WTC11 (cell line): ENCODE measurements at regions not wholly inside any gene's neighbourhood (a gene's known extent, or its start where the extent isn't known, plus 50 kb on each side); places are given as distances from the start of the nearest gene placed in this dataset.

ENCODE experiments used
- ATAC-seq: fragments of 200-7000 bp; cut with Tn5 transposase; 2 replicates; pipeline ENCODE4 v1.10.0; 2021; ENCODE audit warnings: mild to moderate bottlenecking, moderate library complexity
- CTCF ChIA-PET: fragments of 300-600 bp; sonication (Branson Sonifier 250); formaldehyde crosslinking; loops from one replicate; lab custom pipeline; 2021; ENCODE audit warnings: antibody characterized with exemption; lab: Charles Lee
- POLR2A ChIA-PET: fragments of 350-600 bp; sonication (Branson Sonifier 250); formaldehyde crosslinking; loops from one replicate; lab custom pipeline; 2021; ENCODE audit warnings: antibody characterized with exemption; lab: Charles Lee
- DNase-seq: peaks from one replicate; pipeline ENCODE4 v3.0.0; 2021; ENCODE audit warnings: low spot score
- H3K27ac Mint-ChIP-seq: 2 replicates; pipeline ENCODE4 v1.8.0; 2021; ENCODE audit warnings: mixed read lengths
- H3K27me3 Mint-ChIP-seq: 2 replicates; pipeline ENCODE4 v1.8.0; 2021; ENCODE audit warnings: low read depth, mild to moderate bottlenecking, moderate library complexity, mixed read lengths
- H3K36me3 Mint-ChIP-seq: 2 replicates; pipeline ENCODE4 v1.8.0; 2021; ENCODE audit warnings: mixed read lengths
- H3K4me1 Mint-ChIP-seq: 2 replicates; pipeline ENCODE4 v1.8.0; 2022; ENCODE audit warnings: mixed read lengths
- H3K4me3 Mint-ChIP-seq: 2 replicates; pipeline ENCODE4 v1.8.0; 2021; ENCODE audit warnings: mild to moderate bottlenecking, moderate library complexity, mixed read lengths
- H3K9me3 Mint-ChIP-seq: 2 replicates; pipeline ENCODE4 v1.8.0; 2021; ENCODE audit warnings: mixed read lengths
- ATF1 ChIP-seq: sonication (generic); formaldehyde crosslinking; IDR thresholded peaks from 2 replicates; pipeline ENCODE4 v1.8.1; 2023; ENCODE audit warnings: mild to moderate bottlenecking, moderate library complexity, missing genetic modification reagents
- CBFB ChIP-seq: sonication (generic); formaldehyde crosslinking; IDR thresholded peaks from 2 replicates; pipeline ENCODE4 v1.8.1; 2022; ENCODE audit warnings: mild to moderate bottlenecking, low read depth, missing genetic modification reagents
- CREM ChIP-seq: sonication (generic); formaldehyde crosslinking; IDR thresholded peaks from 2 replicates; pipeline ENCODE4 v1.8.1; 2022; ENCODE audit warnings: mild to moderate bottlenecking, missing genetic modification reagents, moderate library complexity
- FOXK1 ChIP-seq: sonication (generic); formaldehyde crosslinking; IDR thresholded peaks from 2 replicates; pipeline ENCODE4 v1.8.0; 2022; ENCODE audit warnings: mild to moderate bottlenecking, moderate library complexity, missing genetic modification reagents
- HMGA2 ChIP-seq: fragments of 250-450 bp; sonication (Bioruptor Pico); IDR thresholded peaks from 2 replicates; pipeline ENCODE4 v1.4.0; 2021; ENCODE audit warnings: mild to moderate bottlenecking, moderate library complexity
- IRF2 ChIP-seq: sonication (generic); formaldehyde crosslinking; IDR thresholded peaks from 2 replicates; pipeline ENCODE4 v1.8.0; 2022; ENCODE audit warnings: low read depth, missing genetic modification reagents, borderline replicate concordance
- NFATC4 ChIP-seq: fragments of 250-450 bp; sonication (Bioruptor Pico); IDR thresholded peaks from 2 replicates; pipeline ENCODE4 v1.9.0; 2021; ENCODE audit warnings: mild to moderate bottlenecking
- NFE2L1 ChIP-seq: sonication (generic); formaldehyde crosslinking; IDR thresholded peaks from 2 replicates; pipeline ENCODE4 v1.8.1; 2023; ENCODE audit warnings: missing genetic modification reagents
- NFYB ChIP-seq: sonication (generic); formaldehyde crosslinking; conservative IDR thresholded peaks from 2 replicates; pipeline ENCODE4 v1.8.0; 2022; ENCODE audit warnings: low read depth, missing genetic modification reagents
- TCF7 ChIP-seq: sonication (generic); formaldehyde crosslinking; IDR thresholded peaks from 2 replicates; pipeline ENCODE4 v1.8.0; 2022; ENCODE audit warnings: mild to moderate bottlenecking, low read depth, missing genetic modification reagents, moderate library complexity
- TEAD4 ChIP-seq: sonication (generic); formaldehyde crosslinking; IDR thresholded peaks from 2 replicates; pipeline ENCODE4 v1.8.0; 2022; ENCODE audit warnings: mild to moderate bottlenecking, missing genetic modification reagents
- TP53 ChIP-seq: sonication (generic); formaldehyde crosslinking; IDR thresholded peaks from 2 replicates; pipeline ENCODE4 v1.8.1; 2023; ENCODE audit warnings: mild to moderate bottlenecking, missing genetic modification reagents
- ZNF219 ChIP-seq: sonication (generic); formaldehyde crosslinking; IDR thresholded peaks from 2 replicates; pipeline ENCODE4 v1.8.0; 2023; ENCODE audit warnings: missing genetic modification reagents, mild to moderate bottlenecking, borderline replicate concordance
- ZNF263 ChIP-seq: sonication (generic); formaldehyde crosslinking; IDR thresholded peaks from 2 replicates; pipeline ENCODE4 v1.8.1; 2022; ENCODE audit warnings: low read depth, mild to moderate bottlenecking, moderate library complexity, missing genetic modification reagents
- ZNF423 ChIP-seq: fragments of 250-450 bp; sonication (Bioruptor Pico); IDR thresholded peaks from 2 replicates; pipeline ENCODE4 v2.1.2; 2022; ENCODE audit warnings: mild to moderate bottlenecking, moderate library complexity
- TF ChIP-seq, protein P1 (sequence below): sonication (generic); formaldehyde crosslinking; IDR thresholded peaks from 2 replicates; pipeline ENCODE4 v1.8.1; 2023; ENCODE audit warnings: mild to moderate bottlenecking, missing genetic modification reagents
- TF ChIP-seq, protein P2 (sequence below): sonication (generic); formaldehyde crosslinking; IDR thresholded peaks from 2 replicates; pipeline ENCODE4 v1.8.1; 2023; ENCODE audit warnings: mild to moderate bottlenecking, missing genetic modification reagents, moderate library complexity
- TF ChIP-seq, protein P3 (sequence below): fragments of 250-450 bp; sonication (Bioruptor Pico); IDR thresholded peaks from 2 replicates; pipeline ENCODE4 v1.8.0; 2021; ENCODE audit warnings: mild to moderate bottlenecking
- TF ChIP-seq, protein P4 (sequence below): sonication (generic); formaldehyde crosslinking; conservative IDR thresholded peaks from 2 replicates; pipeline ENCODE4 v1.8.1; 2023; ENCODE audit warnings: mild to moderate bottlenecking, low read depth, missing genetic modification reagents, moderate library complexity
- TF ChIP-seq, protein P5 (sequence below): sonication (generic); formaldehyde crosslinking; IDR thresholded peaks from 2 replicates; pipeline ENCODE4 v1.8.1; 2022; ENCODE audit warnings: low read depth, missing genetic modification reagents, borderline replicate concordance
- TF ChIP-seq, protein P6 (sequence below): sonication (generic); formaldehyde crosslinking; IDR thresholded peaks from 2 replicates; pipeline ENCODE4 v1.8.0; 2022; ENCODE audit warnings: missing genetic modification reagents

DNA sequence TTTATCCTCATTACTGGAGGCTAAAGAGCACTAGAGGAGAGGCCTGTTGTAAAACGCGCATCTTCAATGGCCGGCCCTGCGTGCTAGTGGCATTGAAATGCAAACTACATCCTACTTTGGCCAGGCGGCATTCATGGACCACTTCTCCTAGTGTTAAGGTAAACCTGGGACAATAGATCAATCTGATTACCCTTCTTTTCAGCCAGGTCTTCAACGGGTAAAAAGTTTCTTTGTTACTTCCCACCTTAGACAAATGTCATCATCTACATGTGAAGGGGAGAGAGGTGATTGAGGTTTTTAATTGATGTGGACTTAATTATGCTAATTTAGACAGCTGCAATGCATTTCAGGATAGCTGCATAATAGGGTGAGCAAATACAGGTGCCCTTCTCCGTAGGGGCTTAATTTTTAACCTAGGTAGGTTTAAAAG, 628.0 kb downstream of the ZEB2 start (continued):
- TF ChIP-seq NFYB (no peak), CREM (0 out of 2 replicates have a peak, but pooled peaks have one; percentile 36), NFE2L1 (0 out of 2 replicates have a peak, but pooled peaks have one; percentile 31), ZNF423 (CRISPR knock-in tag) (peak; percentile 37; the same call in 1 of the 2 replicates), FOXK1 (peak; percentile 93), TCF7 (CRISPR knock-in tag) (no peak)
- TF ChIP-seq, protein P1, sequence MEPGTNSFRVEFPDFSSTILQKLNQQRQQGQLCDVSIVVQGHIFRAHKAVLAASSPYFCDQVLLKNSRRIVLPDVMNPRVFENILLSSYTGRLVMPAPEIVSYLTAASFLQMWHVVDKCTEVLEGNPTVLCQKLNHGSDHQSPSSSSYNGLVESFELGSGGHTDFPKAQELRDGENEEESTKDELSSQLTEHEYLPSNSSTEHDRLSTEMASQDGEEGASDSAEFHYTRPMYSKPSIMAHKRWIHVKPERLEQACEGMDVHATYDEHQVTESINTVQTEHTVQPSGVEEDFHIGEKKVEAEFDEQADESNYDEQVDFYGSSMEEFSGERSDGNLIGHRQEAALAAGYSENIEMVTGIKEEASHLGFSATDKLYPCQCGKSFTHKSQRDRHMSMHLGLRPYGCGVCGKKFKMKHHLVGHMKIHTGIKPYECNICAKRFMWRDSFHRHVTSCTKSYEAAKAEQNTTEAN, result peak; percentile 92
- TF ChIP-seq, protein P2, sequence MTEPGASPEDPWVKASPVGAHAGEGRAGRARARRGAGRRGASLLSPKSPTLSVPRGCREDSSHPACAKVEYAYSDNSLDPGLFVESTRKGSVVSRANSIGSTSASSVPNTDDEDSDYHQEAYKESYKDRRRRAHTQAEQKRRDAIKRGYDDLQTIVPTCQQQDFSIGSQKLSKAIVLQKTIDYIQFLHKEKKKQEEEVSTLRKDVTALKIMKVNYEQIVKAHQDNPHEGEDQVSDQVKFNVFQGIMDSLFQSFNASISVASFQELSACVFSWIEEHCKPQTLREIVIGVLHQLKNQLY (CRISPR knock-in tag), result no peak

DNA sequence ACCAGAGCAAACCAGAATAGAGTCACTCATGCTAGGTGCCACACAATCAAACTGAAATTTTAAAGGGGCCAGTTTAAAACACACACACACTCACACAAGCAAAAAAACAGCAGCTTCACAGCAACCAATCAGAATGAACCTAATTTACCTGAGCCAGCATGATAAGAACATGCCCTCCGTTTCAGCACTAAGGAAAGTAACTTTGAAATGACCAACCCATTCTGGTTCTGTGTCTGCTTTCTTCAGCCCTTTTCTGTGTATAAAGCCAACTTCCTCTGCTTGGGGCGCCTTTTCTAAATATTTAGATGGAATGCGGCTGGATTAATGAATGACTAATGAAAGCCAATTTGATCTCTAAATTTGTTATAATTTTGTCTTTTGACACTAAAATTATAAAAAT, 629.1 kb downstream of the ZEB2 start:
- Mint-ChIP-seq H3K4me1 (peaks cover 52% of the 10 kb centered on the region), H3K27me3 (peaks cover 98% of the 10 kb centered on the region)
- TF ChIP-seq ZNF263, result no peak
- TF ChIP-seq, protein P3, sequence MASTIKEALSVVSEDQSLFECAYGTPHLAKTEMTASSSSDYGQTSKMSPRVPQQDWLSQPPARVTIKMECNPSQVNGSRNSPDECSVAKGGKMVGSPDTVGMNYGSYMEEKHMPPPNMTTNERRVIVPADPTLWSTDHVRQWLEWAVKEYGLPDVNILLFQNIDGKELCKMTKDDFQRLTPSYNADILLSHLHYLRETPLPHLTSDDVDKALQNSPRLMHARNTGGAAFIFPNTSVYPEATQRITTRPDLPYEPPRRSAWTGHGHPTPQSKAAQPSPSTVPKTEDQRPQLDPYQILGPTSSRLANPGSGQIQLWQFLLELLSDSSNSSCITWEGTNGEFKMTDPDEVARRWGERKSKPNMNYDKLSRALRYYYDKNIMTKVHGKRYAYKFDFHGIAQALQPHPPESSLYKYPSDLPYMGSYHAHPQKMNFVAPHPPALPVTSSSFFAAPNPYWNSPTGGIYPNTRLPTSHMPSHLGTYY (CRISPR knock-in tag), result no peak
- no peak for TF ChIP-seq CBFB (CRISPR knock-in tag)
- TF ChIP-seq, all 79 proteins: peak for 0
- Mint-ChIP-seq H3K4me3 (peak overlapping the region; percentile 25), H3K27ac (no peak overlapping the region), H3K36me3 (no peaks in the 10 kb centered on the region), H3K9me3 (no peaks in the 10 kb centered on the region)
- CTCF ChIA-PET, result no interaction called here
- DNase-seq, result no peak
- POLR2A ChIA-PET, result no interaction called here
- no peak for ATAC-seq

DNA sequence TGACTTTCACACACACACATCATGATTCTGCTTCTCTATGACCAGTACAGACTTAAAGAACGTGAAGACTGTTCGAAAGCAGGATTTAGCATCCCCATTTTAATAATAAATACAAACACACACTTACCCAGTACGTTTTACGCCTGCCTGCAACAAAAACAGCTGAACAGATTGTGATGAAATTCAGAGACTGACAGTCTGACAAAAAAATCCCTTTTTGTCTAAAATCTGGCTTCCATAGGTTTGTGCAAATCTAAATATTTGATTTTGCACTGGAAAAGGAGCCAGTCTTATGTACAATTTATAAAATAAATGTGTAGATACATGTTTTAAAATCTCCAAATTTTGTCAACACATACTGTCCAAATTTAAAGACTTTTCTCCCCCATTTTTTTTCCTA, 630.7 kb downstream of the ZEB2 start:
- no peak overlapping the region for H3K4me3 Mint-ChIP-seq
- no peaks in the 10 kb centered on the region for H3K9me3 Mint-ChIP-seq
- H3K36me3 Mint-ChIP-seq, result no peaks in the 10 kb centered on the region
- POLR2A ChIA-PET, result no interaction called here
- H3K4me1 Mint-ChIP-seq, result peaks cover 46% of the 10 kb centered on the region
- DNase-seq, result no peak
- H3K27me3 Mint-ChIP-seq, result peaks cover 93% of the 10 kb centered on the region
- CTCF ChIA-PET, result no interaction called here
- TF ChIP-seq, protein P4, sequence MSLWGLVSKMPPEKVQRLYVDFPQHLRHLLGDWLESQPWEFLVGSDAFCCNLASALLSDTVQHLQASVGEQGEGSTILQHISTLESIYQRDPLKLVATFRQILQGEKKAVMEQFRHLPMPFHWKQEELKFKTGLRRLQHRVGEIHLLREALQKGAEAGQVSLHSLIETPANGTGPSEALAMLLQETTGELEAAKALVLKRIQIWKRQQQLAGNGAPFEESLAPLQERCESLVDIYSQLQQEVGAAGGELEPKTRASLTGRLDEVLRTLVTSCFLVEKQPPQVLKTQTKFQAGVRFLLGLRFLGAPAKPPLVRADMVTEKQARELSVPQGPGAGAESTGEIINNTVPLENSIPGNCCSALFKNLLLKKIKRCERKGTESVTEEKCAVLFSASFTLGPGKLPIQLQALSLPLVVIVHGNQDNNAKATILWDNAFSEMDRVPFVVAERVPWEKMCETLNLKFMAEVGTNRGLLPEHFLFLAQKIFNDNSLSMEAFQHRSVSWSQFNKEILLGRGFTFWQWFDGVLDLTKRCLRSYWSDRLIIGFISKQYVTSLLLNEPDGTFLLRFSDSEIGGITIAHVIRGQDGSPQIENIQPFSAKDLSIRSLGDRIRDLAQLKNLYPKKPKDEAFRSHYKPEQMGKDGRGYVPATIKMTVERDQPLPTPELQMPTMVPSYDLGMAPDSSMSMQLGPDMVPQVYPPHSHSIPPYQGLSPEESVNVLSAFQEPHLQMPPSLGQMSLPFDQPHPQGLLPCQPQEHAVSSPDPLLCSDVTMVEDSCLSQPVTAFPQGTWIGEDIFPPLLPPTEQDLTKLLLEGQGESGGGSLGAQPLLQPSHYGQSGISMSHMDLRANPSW (CRISPR knock-in tag), result no peak
- TF ChIP-seq, protein P5, sequence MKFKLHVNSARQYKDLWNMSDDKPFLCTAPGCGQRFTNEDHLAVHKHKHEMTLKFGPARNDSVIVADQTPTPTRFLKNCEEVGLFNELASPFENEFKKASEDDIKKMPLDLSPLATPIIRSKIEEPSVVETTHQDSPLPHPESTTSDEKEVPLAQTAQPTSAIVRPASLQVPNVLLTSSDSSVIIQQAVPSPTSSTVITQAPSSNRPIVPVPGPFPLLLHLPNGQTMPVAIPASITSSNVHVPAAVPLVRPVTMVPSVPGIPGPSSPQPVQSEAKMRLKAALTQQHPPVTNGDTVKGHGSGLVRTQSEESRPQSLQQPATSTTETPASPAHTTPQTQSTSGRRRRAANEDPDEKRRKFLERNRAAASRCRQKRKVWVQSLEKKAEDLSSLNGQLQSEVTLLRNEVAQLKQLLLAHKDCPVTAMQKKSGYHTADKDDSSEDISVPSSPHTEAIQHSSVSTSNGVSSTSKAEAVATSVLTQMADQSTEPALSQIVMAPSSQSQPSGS (CRISPR knock-in tag), result no peak
- no peak for TF ChIP-seq TEAD4 (CRISPR knock-in tag)
- TF ChIP-seq HMGA2 (CRISPR knock-in tag), result no peak
- no peak for TF ChIP-seq CBFB (CRISPR knock-in tag)
- TF ChIP-seq TP53, result no peak
- TF ChIP-seq CREM, result no peak
- no peak for TF ChIP-seq ATF1
- TF ChIP-seq ZNF219 (CRISPR knock-in tag), result no peak
- TF ChIP-seq, protein P6, sequence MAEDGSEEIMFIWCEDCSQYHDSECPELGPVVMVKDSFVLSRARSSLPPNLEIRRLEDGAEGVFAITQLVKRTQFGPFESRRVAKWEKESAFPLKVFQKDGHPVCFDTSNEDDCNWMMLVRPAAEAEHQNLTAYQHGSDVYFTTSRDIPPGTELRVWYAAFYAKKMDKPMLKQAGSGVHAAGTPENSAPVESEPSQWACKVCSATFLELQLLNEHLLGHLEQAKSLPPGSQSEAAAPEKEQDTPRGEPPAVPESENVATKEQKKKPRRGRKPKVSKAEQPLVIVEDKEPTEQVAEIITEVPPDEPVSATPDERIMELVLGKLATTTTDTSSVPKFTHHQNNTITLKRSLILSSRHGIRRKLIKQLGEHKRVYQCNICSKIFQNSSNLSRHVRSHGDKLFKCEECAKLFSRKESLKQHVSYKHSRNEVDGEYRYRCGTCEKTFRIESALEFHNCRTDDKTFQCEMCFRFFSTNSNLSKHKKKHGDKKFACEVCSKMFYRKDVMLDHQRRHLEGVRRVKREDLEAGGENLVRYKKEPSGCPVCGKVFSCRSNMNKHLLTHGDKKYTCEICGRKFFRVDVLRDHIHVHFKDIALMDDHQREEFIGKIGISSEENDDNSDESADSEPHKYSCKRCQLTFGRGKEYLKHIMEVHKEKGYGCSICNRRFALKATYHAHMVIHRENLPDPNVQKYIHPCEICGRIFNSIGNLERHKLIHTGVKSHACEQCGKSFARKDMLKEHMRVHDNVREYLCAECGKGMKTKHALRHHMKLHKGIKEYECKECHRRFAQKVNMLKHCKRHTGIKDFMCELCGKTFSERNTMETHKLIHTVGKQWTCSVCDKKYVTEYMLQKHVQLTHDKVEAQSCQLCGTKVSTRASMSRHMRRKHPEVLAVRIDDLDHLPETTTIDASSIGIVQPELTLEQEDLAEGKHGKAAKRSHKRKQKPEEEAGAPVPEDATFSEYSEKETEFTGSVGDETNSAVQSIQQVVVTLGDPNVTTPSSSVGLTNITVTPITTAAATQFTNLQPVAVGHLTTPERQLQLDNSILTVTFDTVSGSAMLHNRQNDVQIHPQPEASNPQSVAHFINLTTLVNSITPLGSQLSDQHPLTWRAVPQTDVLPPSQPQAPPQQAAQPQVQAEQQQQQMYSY, result no peak
- TF ChIP-seq, protein P3 (CRISPR knock-in tag), result no peak
- TF ChIP-seq IRF2 (CRISPR knock-in tag), result no peak
- no peak for TF ChIP-seq NFATC4 (CRISPR knock-in tag)
- TF ChIP-seq, all 79 proteins: peak for 0
- no peak overlapping the region for H3K27ac Mint-ChIP-seq
- ATAC-seq, result no peak
